Panc1 (cell line): ENCODE measurements at regions not wholly inside any gene's neighbourhood (a gene's known extent, or its start where the extent isn't known, plus 50 kb on each side); places are given as distances from the start of the nearest gene placed in this dataset.

Experiments
- ATAC-seq: fragments of 200-7000 bp; cut with Tn5 transposase; 2 replicates; pipeline ENCODE4 v1.9.1; 2020; ENCODE audit warnings: mild to moderate bottlenecking, moderate library complexity
- BruUV-seq: library from RNA; stranded (reverse); fragments of 400-500 nt; replicated peaks from 2 replicates; lab custom pipeline; 2021; lab: Mats Ljungman, UMichigan
- CTCF ChIA-PET: fragments of 300-600 bp; sonication (Branson Sonifier 250); formaldehyde crosslinking; loops from one replicate; lab custom pipeline; 2022; ENCODE audit warnings: antibody characterized with exemption; lab: Charles Lee
- POLR2A ChIA-PET: fragments of 300-600 bp; sonication (Branson Sonifier 250); formaldehyde crosslinking; loops from one replicate; lab custom pipeline; 2022; ENCODE audit warnings: antibody characterized with exemption; lab: Charles Lee
- DNase-seq: peaks from one replicate; pipeline ENCODE4 v3.0.0-alpha.2; 2010; ENCODE audit warnings: low read depth, low spot score
- H3K27ac ChIP-seq: 2 replicates; pipeline ENCODE4 v1.5.1; 2011; ENCODE audit warnings: mild to moderate bottlenecking, low read length, inconsistent platforms
- H3K27me3 ChIP-seq: fragments of 200-500 bp; sonication (Bioruptor generic); 2 replicates; pipeline ENCODE4 v1.6.0; 2014; ENCODE audit warnings: low read length, inconsistent platforms; ENCODE audit not compliant: control insufficient read depth, insufficient read depth
- H3K36me3 ChIP-seq: fragments of 200-500 bp; sonication (Bioruptor generic); 2 replicates; pipeline ENCODE4 v1.5.1; 2014; ENCODE audit warnings: inconsistent platforms, mild to moderate bottlenecking, low read length, moderate library complexity; ENCODE audit not compliant: control insufficient read depth, insufficient read depth
- H3K4me1 ChIP-seq: 2 replicates; pipeline ENCODE4 v1.5.1; 2011; ENCODE audit warnings: inconsistent platforms, mild to moderate bottlenecking, low read length, moderate library complexity; ENCODE audit not compliant: control insufficient read depth, insufficient read depth
- H3K4me3 ChIP-seq, 2 experiments: 2 replicates each; pipeline ENCODE4 v1.5.1; 2011 to 2012; ENCODE audit warnings: low read depth in 2 of 2, low read length in 2 of 2, mild to moderate bottlenecking in 2 of 2, inconsistent platforms in 1 of 2, moderate library complexity in 1 of 2
- H3K9me3 ChIP-seq: fragments of 200-500 bp; sonication (Bioruptor generic); 2 replicates; pipeline ENCODE4 v1.5.1; 2014; ENCODE audit warnings: low read depth, mild to moderate bottlenecking, inconsistent platforms, low read length, moderate library complexity; ENCODE audit not compliant: control insufficient read depth, insufficient read depth
- CTCF ChIP-seq: fragments of 450-650 bp; IDR thresholded peaks from 2 replicates; pipeline ENCODE4 v1.5.1; 2017; ENCODE audit warnings: mild to moderate bottlenecking
- POLR2AphosphoS5 ChIP-seq: IDR thresholded peaks from 2 replicates; pipeline ENCODE4 v1.6.1; 2012; ENCODE audit warnings: mild to moderate bottlenecking, low read depth, low read length, moderate library complexity
- REST ChIP-seq, 2 experiments: IDR thresholded peaks; 2 replicates each; pipeline ENCODE4 v1.6.1; 2011 to 2012; ENCODE audit warnings: low read depth in 2 of 2, control low read depth in 1 of 2, low read length in 1 of 2, mild to moderate bottlenecking in 1 of 2, moderate library complexity in 1 of 2; ENCODE audit not compliant: insufficient read depth in 1 of 2
- SIN3A ChIP-seq: IDR thresholded peaks from 2 replicates; pipeline ENCODE4 v1.6.1; 2012; ENCODE audit warnings: low read depth, mild to moderate bottlenecking, low read length, moderate library complexity, borderline replicate concordance; ENCODE audit not compliant: insufficient read depth
- TCF7L2 ChIP-seq: IDR thresholded peaks from 2 replicates; pipeline ENCODE4 v1.6.1; 2011; ENCODE audit warnings: mild to moderate bottlenecking, low read depth, low read length, inconsistent platforms
- in situ Hi-C: cut with HindIII; loops from 2 replicates; pipeline ENCODE4 v1.10.0; 2016; ENCODE audit warnings: low sequenced_read_pairs, low pct_unique_long_range_greater_than_20kb
- intact Hi-C: fragments of 100-400 bp; cut with micrococcal nuclease; formaldehyde crosslinking; loops from one replicate; pipeline ENCODE4 v1.10.0; 2022; ENCODE audit not compliant: unreplicated experiment

DNA sequence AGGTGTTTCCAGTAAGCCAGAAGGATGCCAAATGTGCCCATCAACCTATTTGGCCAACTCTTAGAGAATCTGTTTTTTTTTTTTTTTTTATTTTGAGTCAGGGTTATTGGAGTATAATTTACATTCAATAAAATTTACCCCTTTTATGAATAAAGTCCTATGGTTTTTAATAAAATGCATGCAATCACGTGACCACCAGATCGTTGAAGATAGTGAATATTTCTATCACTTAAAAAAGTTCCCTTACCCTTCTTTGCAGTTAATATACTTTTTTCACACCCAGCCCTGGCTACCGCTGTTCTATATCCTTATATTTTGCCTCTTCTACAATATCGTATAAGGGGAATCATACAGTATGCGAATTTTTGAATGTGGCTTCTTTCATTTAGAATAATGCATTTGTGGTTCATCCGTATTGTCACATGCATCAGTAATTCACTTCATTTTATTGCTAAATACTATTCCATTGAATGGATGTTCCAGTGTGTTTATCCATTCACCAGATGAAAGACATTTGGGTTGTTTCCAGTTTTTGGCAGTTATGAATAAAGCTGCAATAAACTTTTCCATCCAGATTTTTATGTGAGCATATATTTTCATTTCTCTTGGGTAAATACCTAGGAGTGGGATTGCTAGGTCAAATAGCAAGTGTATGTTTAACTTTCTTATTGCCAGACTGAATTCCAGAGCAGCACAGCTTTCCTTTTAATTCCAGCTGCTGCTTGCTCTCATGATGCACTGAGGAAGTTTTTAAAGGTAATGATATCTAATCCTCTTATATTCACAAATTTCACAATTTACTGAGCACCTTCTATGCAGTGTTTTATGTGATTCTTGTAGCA is 156.3 kb upstream of the NT5C1B start:
- ATAC-seq: no peak
- ChIA-PET CTCF (no interaction called here), POLR2A (no interaction called here)
- no peak for TF ChIP-seq POLR2AphosphoS5
- TF ChIP-seq REST (IDR thresholded peaks at IDR 0.05; ENCODE audit: insufficient read depth in 1 of 2, low read depth in 2 of 2, low read length in 1 of 2): no peak
- TF ChIP-seq SIN3A: no peak
- no peak for TF ChIP-seq CTCF
- no peak for TF ChIP-seq TCF7L2
- in situ Hi-C loops (no loop called here), intact Hi-C loops (loop anchor here (5.0 kb wide), 1 partner anchor 1117 kb away; no protein-coding TSS in a partner anchor)
- BruUV-seq: no TSS peak
- Histone ChIP-seq H3K27ac (no peak overlapping the region), H3K4me3 (no peak overlapping the region), H3K27me3 (no peaks in the 10 kb centered on the region), H3K9me3 (no peaks in the 10 kb centered on the region), H3K36me3 (no peaks in the 10 kb centered on the region), H3K4me1 (0 out of 2 replicates have a peak, but pooled peaks cover under 1% of the 10 kb centered on the region)
- no peak for DNase-seq

DNA sequence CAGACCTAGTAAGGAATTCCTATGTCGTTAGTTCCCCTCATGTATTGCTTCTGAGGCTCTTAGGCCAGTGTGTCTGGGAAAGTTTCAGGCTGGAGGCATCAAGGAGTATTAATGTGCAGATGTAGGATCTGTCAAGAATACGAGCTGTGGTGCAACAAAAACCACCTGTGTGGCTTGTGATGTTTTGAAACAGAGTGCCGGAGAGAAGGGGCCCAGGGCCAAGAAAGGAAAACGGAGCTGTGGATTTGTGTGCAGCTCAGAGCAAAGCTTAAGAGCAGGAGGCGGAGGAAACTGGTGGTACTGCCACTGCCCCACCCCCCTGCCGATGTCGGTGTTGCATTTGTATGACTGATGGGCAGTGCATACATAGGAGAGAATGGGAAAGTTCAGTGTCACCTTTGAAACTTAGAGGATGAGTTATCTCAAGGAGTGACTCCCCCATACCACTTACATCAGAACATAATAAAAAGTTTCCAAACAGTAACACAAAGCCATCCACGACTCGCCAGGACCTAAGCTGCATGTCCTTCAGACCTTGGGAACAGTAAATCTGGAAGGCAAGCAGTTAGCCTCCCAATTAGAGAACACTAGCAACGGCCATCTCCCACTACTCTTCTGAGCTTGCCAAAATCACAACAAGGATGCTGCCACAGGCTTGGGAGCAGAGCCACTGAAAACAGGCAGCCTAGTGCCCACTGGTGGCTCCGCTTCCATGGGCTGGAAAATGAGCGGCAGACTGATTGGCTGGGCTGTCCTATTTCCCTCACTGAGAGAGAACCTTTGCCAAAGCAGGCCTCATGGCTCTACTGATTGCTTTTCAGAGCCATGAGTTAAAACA is 152.7 kb upstream of the NT5C1B start:
- H3K27me3 ChIP-seq: no peaks in the 10 kb centered on the region
- DNase-seq (no peak), ATAC-seq (no peak)
- in situ Hi-C loops (no loop called here), intact Hi-C loops (no loop called here)
- ChIA-PET POLR2A (no interaction called here), CTCF (no interaction called here)
- H3K27ac ChIP-seq: no peak overlapping the region
- H3K9me3 ChIP-seq: no peaks in the 10 kb centered on the region
- H3K4me3 ChIP-seq: no peak overlapping the region
- no peaks in the 10 kb centered on the region for H3K4me1 ChIP-seq
- TF ChIP-seq POLR2AphosphoS5 (no peak), TCF7L2 (no peak), REST (IDR thresholded peaks at IDR 0.05; ENCODE audit: insufficient read depth in 1 of 2, low read depth in 2 of 2, low read length in 1 of 2) (no peak), CTCF (no peak), SIN3A (no peak)
- no peaks in the 10 kb centered on the region for H3K36me3 ChIP-seq
- BruUV-seq: no TSS peak
